ENCODE measurements at regions not wholly inside any gene's neighbourhood (a gene's known extent, or its start where the extent isn't known, plus 50 kb on each side); places are given as distances from the start of the nearest gene placed in this dataset.
"Not testable (repeated sequence)": the region's sequence is repeated elsewhere in the genome, so short reads cannot be mapped to it uniquely, and the experiment has no call there.

GRCh38 chr7:69309601-69310000 is 288.7 kb upstream of the AUTS2 start:
- no peak for DNase-seq (ENCODE audit: low read depth in 3 of 3)

- no peak for DNase-seq (ENCODE audit: low read depth in 3 of 3)
These were observed 286.8 kb upstream of the AUTS2 start for GRCh38 chr7:69311489-69311888.

GRCh38 chr7:69313852-69314251 is 284.4 kb upstream of the AUTS2 start:
- DNase-seq (ENCODE audit: low read depth in 3 of 3): not testable (repeated sequence)

DNA sequence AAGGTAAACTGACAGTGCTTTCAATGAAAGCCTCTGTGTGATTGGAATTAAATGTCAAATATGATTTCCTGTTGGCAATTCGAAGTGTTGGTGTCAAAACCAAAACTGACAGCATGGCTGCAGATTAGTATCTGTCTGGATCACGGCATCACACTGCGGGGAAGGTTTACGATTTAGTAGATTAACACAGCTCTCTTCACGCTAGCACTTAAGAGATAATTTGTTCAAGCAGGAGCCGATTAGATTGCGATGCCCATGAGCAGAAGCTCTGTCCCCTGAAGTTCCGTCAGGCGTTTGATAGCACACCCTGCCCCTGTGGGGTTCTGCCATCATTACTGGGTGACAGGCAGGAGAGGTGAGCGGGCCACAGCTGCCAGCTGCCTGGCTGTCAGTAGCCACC is 279.5 kb upstream of the AUTS2 start:
- no peak for DNase-seq (ENCODE audit: low read depth in 3 of 3)

DNA sequence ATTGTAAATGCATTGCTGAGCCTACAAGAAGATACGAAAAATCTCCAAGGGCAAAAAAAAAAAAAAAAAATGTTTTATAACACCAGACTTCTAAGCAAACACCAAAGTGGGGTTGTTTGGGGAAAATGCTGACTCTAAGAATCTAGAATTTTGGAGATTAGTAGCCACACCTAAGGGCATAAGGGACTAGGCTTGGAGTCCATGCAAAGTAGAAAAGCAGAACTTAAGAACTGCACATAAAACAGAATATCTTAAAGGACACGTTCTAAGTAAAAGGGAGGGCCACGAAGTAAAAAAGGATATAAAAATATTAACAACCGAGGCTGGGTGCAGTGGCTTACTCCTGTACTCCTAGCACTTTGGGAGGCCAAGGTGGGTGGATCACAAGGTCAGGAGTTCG is 269.8 kb upstream of the AUTS2 start:
- DNase-seq (ENCODE audit: low read depth in 3 of 3): no peak

GRCh38 chr7:69334701-69335100 is 263.6 kb upstream of the AUTS2 start:
- no peak for DNase-seq (ENCODE audit: low read depth in 3 of 3)

GRCh38 chr7:69335331-69335730 is 262.9 kb upstream of the AUTS2 start:
- no peak for DNase-seq (ENCODE audit: low read depth in 3 of 3)

- DNase-seq (ENCODE audit: low read depth in 3 of 3): no peak
These were observed 261.3 kb upstream of the AUTS2 start for GRCh38 chr7:69336976-69337375.

- DNase-seq (ENCODE audit: low read depth in 3 of 3): no peak
These were observed 260.1 kb upstream of the AUTS2 start for GRCh38 chr7:69338144-69338543.

DNA sequence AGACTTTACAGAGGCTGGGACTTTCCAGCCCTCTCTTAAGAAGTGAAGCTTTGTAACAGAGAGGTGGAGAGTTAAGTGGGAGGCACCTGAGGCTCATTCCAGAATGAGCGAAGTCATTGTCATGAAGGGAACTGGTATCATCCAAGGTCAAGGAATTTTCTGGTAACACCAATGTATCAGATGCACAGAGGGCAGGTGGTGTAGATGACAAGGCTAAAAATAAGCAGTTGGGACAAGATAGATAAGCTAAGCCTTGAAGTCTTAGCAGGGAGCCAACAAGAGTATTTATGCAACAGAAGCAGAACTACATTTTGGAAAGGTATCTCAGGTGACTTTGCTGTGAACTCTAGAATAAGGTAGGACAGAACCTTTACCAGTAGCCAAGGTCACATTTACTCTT is 257.0 kb upstream of the AUTS2 start:
- no peak for DNase-seq (ENCODE audit: low read depth in 3 of 3)

- no peak for DNase-seq (ENCODE audit: low read depth in 3 of 3)
These were observed 256.0 kb upstream of the AUTS2 start for GRCh38 chr7:69342154-69342884.

DNA sequence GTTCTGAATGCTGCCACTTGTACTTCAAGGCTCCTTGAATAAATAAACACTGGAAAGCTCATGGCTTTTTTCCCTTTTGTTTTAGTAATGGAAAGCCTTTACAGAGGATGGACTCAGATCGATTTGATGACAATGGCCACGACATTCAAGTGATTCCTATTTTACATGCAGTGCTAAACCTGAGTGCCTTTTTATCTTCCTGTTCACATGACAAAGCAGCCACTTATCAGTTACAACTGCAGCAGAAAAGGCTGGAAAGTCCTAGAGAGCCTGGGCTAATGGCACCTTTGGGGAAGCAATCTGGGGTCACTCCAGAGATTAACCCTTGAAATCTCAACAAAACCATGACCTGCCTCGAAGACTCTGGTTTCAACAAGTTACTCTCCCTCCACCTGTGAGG is 249.0 kb upstream of the AUTS2 start:
- no peak for DNase-seq (ENCODE audit: low read depth in 3 of 3)

- DNase-seq (ENCODE audit: low read depth in 3 of 3): no peak
These were observed 240.0 kb upstream of the AUTS2 start for GRCh38 chr7:69358163-69358821.

- no peak for DNase-seq (ENCODE audit: low read depth in 3 of 3)
These were observed 239.1 kb upstream of the AUTS2 start for GRCh38 chr7:69359003-69359700.

- no peak for DNase-seq (ENCODE audit: low read depth in 3 of 3)
These were observed 237.4 kb upstream of the AUTS2 start for GRCh38 chr7:69360913-69361312.

GRCh38 chr7:69363136-69363535 is 235.1 kb upstream of the AUTS2 start:
- DNase-seq (ENCODE audit: low read depth in 3 of 3): no peak

DNA sequence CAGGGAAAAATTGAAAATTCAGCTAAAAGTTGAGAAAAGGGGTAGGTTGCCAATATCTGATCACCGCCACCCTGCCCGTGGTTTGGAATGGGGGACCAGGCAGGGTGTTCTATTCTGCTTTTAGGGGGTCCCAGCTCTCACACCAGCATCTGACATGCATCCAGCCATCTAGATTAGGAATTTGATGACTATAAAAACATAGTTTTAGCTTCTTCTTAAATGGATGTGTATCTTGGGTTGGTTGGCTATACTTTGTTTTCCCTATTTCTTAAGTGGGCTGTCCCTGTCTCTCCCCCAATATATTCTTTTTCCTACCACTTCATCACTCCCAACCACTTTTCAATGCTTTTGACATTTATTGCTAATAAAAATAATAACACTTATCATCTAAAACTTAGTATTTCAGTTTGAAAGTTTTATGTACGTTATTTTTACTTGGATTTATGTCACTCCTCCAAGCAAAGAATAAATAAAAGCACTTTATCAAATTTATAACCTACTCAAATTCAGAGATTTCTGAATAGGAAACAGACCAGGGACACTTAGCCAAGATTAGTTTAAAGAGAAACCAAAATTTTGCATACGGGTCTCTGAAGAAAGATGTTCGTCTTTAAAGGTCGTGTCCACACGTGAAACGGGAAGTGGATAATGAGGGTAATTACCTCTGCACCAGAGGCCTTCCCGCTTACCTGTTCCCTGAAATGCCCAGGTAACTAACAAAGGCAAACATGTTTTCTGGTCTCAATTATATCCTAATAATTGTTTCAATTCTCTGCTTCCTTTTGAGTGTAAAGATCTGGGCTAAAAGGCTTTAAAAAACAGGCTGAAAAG is 233.2 kb upstream of the AUTS2 start:
- no peak for DNase-seq (ENCODE audit: low read depth in 3 of 3)

- DNase-seq (ENCODE audit: low read depth in 3 of 3): no peak
These were observed 232.6 kb upstream of the AUTS2 start for GRCh38 chr7:69365651-69366192.

DNA sequence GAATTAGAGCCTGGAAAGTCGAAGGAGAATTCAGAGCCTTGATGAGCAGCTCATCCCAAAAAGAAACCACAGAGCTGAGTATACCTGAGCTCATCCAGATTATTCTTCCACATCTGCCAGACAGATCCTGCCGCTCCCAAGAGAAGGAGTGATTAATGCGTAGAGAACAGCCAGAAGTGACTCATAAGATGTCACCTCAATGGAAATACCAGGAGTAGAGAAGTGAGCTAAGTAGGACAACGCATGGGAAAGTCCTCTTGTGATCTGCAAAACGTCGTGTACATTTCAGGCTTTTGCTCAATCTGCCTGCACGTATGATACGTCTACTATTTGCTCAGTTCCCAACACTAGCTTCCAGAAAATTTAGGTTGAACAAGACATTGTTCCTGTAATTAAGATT is 230.5 kb upstream of the AUTS2 start:
- DNase-seq (ENCODE audit: low read depth in 3 of 3): no peak

DNA sequence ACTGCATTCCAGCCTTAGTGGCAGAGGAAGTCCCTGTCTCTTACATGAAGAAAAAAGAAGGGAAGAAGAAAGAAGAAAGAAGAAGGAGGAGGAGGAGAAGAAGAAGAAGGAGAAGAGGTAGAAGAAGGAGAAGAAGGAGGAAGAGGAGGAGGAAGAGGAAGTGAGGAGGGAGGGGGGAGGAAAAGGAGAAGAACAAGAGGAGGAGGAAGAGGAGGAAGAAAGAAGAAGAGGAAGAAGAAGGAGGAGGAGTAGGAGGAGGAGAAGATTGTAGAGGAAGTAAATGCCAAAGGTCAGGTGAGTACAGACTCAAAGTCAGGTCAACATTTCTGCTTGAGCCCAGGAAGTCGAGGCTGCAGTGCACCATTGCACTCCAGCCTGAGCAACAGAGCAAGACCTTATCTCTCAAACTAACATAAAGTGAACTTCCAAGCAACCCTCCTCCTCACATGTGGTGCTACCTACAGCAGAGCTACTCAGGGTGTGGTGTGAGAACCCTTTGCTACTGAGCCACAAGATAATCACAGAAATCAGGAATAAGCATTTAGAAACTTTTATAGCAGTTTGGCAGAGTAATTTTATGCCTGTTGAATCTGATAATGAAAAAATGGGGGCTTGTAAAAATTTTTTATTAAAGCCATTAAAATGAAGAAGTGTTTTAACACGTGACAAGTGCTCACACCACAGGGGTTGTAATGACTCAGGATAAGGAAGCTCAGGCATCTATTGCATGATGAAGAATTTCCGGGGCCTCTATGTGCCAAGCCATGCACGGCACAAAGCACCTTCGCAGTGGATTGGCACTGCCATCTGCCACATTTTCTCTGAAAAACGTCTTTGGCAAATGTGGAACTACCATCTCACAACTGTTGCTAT is 224.9 kb upstream of the AUTS2 start:
- no peak for DNase-seq (ENCODE audit: low read depth in 3 of 3)

- DNase-seq (ENCODE audit: low read depth in 3 of 3): no peak
These were observed 224.2 kb upstream of the AUTS2 start for GRCh38 chr7:69374044-69374425.

Measured in stimulated activated CD4-positive, alpha-beta T cell treated with anti-CD3 and anti-CD28 coated beads, TNF-alpha, amount 100 ng/mL, for 24 hours (primary cell).